Hepatic stellate cell (primary cell): ENCODE measurements at regions not wholly inside any gene's neighbourhood (a gene's known extent, or its start where the extent isn't known, plus 50 kb on each side); places are given as distances from the start of the nearest gene placed in this dataset.
A peak's percentile ranks its signal among the peaks of the same experiment; 100 is the strongest.
"Not testable (repeated sequence)": the region's sequence is repeated elsewhere in the genome, so short reads cannot be mapped to it uniquely, and the experiment has no call there.

Experiments used
- DNase-seq: peaks from one replicate; pipeline ENCODE4 v3.0.0; 2011; ENCODE audit warnings: low spot score

DNA sequence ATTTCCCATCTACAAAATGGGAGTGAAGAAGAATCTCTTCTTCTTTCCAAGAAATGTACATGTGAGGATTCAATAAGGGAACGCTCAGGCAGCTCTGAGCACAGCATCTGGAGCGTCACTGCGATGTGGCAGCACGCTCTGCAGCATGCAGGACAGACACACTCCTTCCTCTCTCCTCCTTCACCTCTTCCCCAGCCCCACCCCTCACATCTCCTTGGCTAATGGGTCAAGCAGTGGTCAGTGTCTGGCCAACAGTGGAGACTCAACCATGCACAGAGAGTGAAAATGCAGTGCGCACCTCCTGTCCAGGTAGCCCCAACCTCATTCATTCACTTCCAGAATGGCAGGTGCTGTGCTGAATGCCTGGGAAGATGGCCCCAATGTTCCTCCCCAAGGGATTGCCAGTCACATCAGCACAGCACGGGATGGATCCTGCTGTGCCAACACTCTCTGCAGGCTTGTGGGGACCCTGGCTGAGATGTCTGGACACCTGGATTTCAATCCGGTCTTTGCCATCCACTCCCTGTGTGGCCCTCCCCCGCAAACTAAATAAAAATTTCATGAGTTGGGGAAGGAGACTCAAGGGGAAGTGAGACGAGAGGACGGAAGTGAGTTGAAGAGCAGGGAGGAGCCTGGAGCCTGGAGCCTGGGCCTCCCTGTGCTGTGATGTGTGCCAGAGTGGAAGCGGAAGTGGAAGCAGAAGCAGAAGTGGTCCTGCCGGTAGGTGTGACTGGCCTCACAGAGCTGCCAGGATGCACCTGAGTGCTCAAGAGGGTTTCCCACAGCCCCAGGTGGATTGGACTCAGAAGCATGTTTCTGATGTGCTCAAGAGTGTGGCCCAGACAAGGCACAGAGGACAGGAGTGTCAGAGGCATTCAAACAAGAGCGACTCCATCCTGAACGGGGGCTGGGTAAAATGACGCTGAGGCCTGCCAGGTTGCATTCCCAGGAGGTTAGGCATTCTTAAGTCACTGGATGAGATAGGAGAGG, 163.9 kb downstream of the SMAD6 start:
- no peak for DNase-seq

GRCh38 chr15:66866656-66867055, 164.6 kb downstream of the SMAD6 start:
- DNase-seq, result no peak

GRCh38 chr15:66868918-66869317, 166.9 kb downstream of the SMAD6 start:
- no peak for DNase-seq

DNA sequence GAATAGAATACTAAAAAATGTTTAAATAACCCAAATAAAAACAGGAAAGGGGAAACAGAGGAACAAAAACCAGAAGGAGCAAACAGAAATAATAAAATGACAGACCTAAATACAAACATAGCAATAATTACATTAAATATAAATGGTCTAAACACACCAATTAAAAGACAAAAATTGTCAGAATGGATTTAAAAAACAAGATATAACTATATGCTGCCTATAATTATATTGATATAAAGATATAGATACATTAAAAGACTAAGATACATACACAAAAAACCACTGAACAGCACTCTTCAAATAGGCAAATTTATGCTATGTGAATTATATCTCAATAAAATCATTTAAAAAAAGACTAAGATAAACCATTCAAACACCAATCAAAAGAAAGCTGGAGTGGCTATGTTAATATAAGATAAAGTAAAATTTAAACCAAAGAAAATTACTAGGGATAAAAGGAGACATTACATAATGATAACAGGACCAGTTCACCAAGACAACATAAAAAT, 168.9 kb downstream of the SMAD6 start:
- DNase-seq, result no peak

- DNase-seq, result no peak
Measured at GRCh38 chr15:66872405-66872804, 170.4 kb downstream of the SMAD6 start.

DNA sequence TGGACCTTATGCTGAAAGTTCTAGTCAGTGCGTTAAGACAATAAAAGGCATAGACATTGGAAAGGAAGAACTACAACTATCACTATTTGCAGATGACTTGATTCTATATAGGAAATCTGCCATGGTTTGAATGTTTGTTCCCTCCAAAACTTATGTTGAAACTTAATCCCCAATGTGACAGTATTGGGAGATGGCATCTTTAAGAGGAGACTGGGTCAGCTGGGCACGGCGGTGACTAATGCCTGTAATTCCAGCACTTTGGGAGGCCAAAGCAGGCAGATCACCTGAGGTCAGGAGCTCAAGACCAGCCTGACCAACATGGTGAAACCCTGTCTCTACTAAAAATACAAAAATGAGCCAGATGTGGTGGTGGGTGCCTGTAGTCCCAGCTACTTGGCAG, 171.3 kb downstream of the SMAD6 start:
- not testable (repeated sequence) for DNase-seq

DNA sequence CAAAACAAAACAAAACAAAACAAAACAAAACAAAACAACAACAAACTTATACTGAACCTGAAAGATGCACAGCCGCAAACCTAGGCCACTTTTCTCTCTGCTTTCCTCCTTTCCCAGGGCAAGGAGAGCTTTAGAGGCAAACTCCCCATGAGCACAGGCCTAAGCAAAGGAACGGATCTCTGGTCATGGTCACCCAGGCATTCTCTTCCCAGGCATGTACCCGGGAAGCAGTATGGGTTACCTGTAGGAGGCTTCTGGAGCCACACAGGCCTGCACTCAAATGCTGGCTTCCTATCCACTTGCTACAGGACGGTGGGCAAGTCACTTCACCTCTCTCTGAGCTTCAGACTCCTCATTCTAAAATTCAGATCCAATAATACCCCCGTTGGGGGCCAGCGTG, 171.8 kb downstream of the SMAD6 start:
- DNase-seq, result no peak

GRCh38 chr15:66875588-66876420, 173.8 kb downstream of the SMAD6 start:
- DNase-seq, result no peak

- no peak for DNase-seq
Measured at GRCh38 chr15:66876421-66876730, 174.3 kb downstream of the SMAD6 start.

GRCh38 chr15:66876731-66877476, 174.9 kb downstream of the SMAD6 start:
- DNase-seq, result no peak

DNA sequence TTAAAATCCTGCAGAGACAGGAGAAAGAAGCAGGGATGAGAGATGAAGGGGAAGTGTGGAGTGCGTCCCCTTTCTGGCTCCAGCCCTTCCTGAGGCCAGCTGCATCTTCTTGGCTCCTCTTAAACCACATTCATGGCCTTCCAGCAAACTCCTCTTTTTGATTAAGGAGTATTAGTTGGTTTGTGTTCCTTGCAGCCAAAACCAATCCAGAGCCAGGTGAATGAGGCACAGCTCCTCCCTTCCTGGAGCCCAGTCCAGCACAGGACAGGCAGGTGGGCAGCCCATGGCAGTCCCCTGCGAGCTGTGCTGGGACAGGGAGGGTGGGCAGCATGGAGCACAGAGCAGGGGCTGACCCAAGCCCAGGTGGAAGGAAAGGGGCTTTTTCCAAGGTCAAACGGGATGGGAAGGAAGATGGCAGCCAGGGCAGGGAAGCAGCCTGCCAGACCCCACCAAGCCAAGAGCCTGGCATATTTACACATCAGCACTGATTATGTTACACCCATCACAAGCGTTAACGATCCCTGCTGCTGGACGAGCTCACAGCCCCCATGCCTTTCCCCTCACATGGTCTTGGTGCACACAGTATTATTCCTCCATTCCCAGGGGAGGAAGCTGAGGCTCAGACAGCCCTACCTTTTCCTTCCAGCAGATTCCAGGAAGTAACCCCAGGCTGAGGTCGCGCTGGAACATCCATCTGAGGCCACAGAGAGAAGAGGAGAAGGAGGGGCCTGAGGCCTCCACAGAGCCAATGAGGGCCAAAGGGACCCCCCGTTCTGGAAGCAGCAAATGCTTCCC, 175.6 kb downstream of the SMAD6 start:
- DNase-seq, result no peak

DNA sequence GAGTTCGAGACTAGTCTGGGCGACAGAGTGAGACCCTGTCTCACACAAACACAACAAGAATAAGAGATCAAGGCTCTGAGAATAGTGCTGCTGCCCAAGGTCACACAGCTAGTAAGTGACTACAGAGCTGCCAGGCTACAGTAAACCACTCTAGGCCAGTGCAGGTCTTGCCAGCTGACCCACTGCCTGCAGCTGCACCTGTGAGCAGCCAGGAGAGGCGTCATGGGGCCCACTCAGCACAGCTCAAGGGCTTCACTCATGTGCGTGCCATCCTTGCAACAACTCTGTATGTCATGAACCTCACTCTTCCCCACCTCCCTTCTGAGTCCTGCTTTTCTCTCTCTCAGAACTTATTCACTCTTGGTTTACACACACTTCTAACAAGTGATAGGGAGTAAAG, 176.7 kb downstream of the SMAD6 start:
- DNase-seq, result no peak

DNA sequence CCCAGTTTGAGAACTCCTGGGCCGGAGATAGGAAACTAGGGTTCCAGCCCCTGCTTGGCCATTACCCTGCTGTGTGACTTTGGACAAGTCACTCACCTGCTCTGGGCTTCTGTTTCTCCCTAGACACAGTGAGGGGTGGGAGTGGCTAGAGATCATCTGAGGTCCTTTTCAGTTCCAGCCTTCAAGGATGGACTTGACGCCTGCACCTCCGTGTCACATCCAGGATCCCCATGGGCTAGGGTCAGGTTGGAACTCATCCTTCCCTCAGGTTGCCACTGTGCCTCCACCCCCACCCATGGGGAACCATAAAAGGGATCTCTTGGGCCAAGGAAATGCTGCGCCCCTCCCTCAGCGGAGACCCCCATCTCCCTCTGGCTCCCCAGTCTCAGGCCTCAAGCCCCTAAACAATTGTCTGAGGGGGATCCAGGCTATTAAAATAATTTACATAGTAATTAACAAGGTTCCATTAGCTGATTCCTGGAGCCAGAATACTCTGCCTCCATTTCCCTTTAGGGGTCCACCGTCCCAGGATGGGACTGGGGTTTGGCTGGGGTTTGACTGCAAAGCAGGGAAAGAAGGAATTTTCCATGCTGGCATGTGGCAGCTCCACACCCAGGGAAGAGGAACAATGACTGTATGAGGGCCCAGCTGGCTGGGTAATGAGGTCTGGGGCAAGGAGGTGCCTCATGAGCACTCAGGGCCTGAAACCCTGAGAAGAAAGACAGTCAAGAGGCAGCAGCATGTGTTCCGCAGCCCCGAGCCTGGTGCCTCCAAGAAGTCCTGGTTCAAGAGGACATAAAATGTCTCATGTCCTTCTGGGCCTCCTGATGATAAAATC, 177.7 kb downstream of the SMAD6 start:
- no peak for DNase-seq

DNA sequence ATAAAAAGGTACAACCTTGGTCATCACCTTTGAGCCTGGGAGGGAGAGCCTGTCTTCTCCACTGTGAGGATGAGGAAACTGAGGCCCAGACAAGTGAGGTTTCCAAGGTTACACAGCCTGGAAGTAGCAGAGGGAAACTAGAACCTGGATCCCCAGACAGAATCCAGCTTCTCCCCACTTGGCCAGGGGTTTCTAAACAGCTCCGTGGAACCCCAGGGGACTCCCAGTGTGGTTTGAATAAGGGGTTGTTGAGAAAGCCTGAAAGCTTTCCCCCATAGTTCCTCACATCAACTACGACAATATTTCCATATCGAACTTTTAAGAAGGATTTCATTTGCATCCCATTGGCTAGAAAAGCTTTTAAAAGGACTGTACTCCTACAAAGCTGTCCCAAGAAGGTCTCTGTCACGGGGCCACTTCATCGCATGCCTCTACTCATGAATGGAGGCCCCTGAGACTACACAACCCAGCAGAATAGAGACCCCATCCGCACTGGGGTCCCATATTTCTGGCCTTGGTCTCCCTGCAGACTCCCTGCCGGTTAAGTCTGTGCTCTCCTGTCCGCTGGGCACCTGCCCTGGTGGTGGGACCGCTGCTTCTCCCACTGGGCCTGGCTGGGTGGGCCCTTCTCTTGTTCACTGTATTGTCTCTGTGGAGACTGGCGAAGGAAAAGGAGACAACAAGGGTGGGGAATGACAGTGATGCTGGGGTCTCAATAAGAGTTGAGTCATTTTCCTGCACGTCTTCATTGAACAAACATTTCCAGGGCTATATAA, 178.5 kb downstream of the SMAD6 start:
- DNase-seq, result no peak

GRCh38 chr15:66881173-66881905, 179.3 kb downstream of the SMAD6 start:
- no peak for DNase-seq

DNA sequence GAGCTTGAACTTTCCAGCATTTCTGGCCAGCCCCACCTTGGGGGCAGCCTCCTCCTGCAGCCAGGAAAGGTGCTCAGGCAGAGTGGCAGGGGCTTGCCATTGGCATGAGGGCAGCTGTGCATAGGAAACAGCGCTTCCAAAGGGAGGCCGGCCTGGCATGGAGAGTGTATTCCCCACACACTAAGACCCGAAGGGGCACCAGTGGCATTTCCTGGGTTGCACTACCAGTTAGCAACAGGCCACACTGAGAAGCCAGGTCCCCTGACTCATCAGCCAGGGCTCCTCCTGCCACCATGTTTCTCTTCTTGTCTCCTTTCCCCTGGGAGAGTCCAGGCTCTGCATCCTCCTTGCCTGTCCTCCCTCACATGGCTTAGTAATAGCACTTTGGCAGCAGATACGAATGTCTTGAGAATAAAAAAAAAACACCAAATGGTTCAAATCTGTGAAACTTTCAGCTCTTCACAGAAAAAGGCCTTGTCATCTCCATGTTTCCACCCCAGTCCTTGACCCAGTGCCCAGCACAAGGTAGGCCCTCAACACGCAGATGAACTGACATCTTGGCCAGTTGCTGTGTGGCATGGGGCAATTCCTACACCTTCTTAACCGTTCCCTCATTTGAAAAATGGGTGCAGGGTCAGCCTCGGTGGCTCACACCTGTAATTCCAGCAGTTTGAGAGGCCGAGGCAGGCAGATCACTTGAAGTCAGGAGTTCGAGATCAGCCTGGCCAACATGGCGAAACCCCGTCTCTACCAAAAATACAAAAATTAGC, 180.4 kb downstream of the SMAD6 start:
- DNase-seq, result peak; percentile 83

DNA sequence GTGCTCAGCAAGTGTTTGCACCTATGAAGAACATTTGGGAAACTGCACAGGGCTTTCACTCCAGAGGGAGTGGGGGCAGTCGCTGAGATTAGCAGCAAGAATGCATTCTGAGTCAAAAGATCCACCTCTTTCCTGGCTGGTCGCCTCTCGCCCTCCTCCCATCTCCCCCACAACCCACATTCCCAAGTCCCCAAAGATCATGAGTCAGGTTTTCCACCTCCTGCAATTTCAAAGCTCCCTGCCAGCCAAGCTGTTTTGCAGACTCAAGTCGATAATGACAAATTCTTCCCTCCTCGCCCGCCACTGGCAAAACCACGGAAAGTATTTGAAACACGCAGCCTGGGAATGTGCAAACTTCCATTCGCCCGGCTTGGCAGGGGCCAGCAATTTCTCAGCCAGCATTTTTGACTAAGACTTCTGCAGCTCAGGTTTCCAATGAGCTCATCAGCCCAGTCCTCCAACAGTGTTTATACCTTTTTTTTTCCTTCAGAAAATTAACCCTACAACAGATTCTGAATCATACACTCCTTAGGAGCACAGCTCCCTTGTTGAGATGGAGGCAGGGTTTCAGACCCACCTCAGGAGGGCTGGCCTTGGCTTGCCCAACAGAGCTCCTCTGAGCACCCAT, 181.4 kb downstream of the SMAD6 start:
- DNase-seq, result peak; percentile 90
